HepG2 (cell line): ENCODE measurements at regions not wholly inside any gene's neighbourhood (a gene's known extent, or its start where the extent isn't known, plus 50 kb on each side); places are given as distances from the start of the nearest gene placed in this dataset.

Experiments used
- ATAC-seq: fragments of 200-7000 bp; cut with Tn5 transposase; 3 replicates; pipeline ENCODE4 v1.9.1; 2020; ENCODE audit warnings: mild to moderate bottlenecking, moderate library complexity
- BruUV-seq: library from RNA; stranded (reverse); fragments of 400-500 nt; replicated peaks from 2 replicates; lab custom pipeline; 2021; lab: Mats Ljungman, UMichigan
- CTCF ChIA-PET: fragments of 300-600 bp; formaldehyde crosslinking; extraction: SDS; loops from one replicate; lab custom pipeline; 2021; ENCODE audit warnings: low total read pairs, inconsistent platforms, low intra/inter-chr PET ratio; lab: Yijun Ruan, JAX
- POLR2A ChIA-PET: fragments of 350-600 bp; sonication (Branson Sonifier 250); formaldehyde crosslinking; loops from one replicate; lab custom pipeline; 2020; ENCODE audit warnings: antibody characterized with exemption, inconsistent platforms; lab: Yijun Ruan, JAX
- DNase-seq: peaks from one replicate; pipeline ENCODE4 v3.0.0-alpha.2; 2015; ENCODE audit warnings: low spot score
- FAIRE-seq: peaks from 3 replicates; lab custom pipeline; 2011; peaks lifted over from hg19 to GRCh38; lab: Jason Lieb, UNC
- H2AFZ ChIP-seq: one replicate; pipeline ENCODE4 v1.6.1; 2011; ENCODE audit warnings: low read length, inconsistent platforms
- H3K27ac ChIP-seq: fragments of 300-600 bp; 3 replicates; pipeline ENCODE4 v1.8.0; 2011; ENCODE audit warnings: mixed run types, mild to moderate bottlenecking, mixed read lengths, low read length, inconsistent platforms; ENCODE audit not compliant: insufficient read depth; ENCODE audit errors: extremely low read length
- H3K27me3 ChIP-seq, 2 experiments: fragments of 200-600 bp in 1 of 2; 2 replicates in 1 of 2; 3 replicates in 1 of 2; pipeline versions ENCODE4 v1.6.0 to v1.8.0; 2011; ENCODE audit warnings: low read length in 2 of 2, mild to moderate bottlenecking in 2 of 2, moderate library complexity in 2 of 2, inconsistent platforms in 1 of 2; ENCODE audit not compliant: insufficient read depth in 2 of 2, control insufficient read depth in 1 of 2
- H3K36me3 ChIP-seq, 2 experiments: fragments of 200-600 bp in 1 of 2; replicated peaks in 1 of 2; 2 replicates in 1 of 2; 3 replicates in 1 of 2; pipeline versions ENCODE4 v1.5.1 to v1.8.0; 2011; ENCODE audit warnings: low read length in 2 of 2, inconsistent platforms in 1 of 2; ENCODE audit not compliant: insufficient read depth in 2 of 2, control insufficient read depth in 1 of 2
- H3K4me1 ChIP-seq: 2 replicates; pipeline ENCODE4 v1.5.1; 2012; ENCODE audit warnings: low read length, inconsistent platforms; ENCODE audit not compliant: insufficient read depth
- H3K4me2 ChIP-seq: 2 replicates; pipeline ENCODE4 v1.6.0; 2011; ENCODE audit warnings: low read depth, low read length, inconsistent platforms
- H3K4me3 ChIP-seq, 3 experiments: fragments of 200-600 bp in 1 of 3; sonication (generic), shearing (Covaris generic) in 1 of 3; replicated peaks in 1 of 3; 2 replicates each; pipeline ENCODE4 v1.5.1; 2011 to 2016; ENCODE audit warnings: low read length in 3 of 3, inconsistent platforms in 2 of 3, low read depth in 2 of 3, mild to moderate bottlenecking in 2 of 3, control low read depth in 1 of 3, mixed read lengths in 1 of 3; ENCODE audit not compliant: insufficient read depth in 1 of 3
- H3K79me2 ChIP-seq: one replicate; pipeline ENCODE4 v1.6.1; 2011; ENCODE audit warnings: low read length, inconsistent platforms; ENCODE audit not compliant: insufficient read depth
- H3K9ac ChIP-seq: 2 replicates; pipeline ENCODE4 v1.6.0; 2011; ENCODE audit warnings: mild to moderate bottlenecking, low read depth, low read length, inconsistent platforms; ENCODE audit not compliant: insufficient read depth
- H3K9me3 ChIP-seq: 2 replicates; pipeline ENCODE4 v1.5.1; 2012; ENCODE audit warnings: mild to moderate bottlenecking, low read length
- H4K20me1 ChIP-seq: 2 replicates; pipeline ENCODE4 v1.6.0; 2011; ENCODE audit warnings: inconsistent platforms, mild to moderate bottlenecking, low read length, moderate library complexity; ENCODE audit not compliant: insufficient read depth
- FOSL2 ChIP-seq: sonication (generic); formaldehyde crosslinking; IDR thresholded peaks from 2 replicates; pipeline ENCODE4 v1.4.0; 2020; ENCODE audit warnings: missing genetic modification reagents
- NCOA1 ChIP-seq: sonication (generic); formaldehyde crosslinking; IDR thresholded peaks from 2 replicates; pipeline ENCODE4 v1.9.0; 2021; ENCODE audit warnings: missing genetic modification reagents
- SOX5 ChIP-seq: IDR thresholded peaks from 2 replicates; pipeline ENCODE4 v1.6.1; 2016; ENCODE audit warnings: borderline replicate concordance
- TARDBP ChIP-seq: sonication (generic); formaldehyde crosslinking; IDR thresholded peaks from 2 replicates; pipeline ENCODE4 v1.8.0; 2022; ENCODE audit warnings: mild to moderate bottlenecking, missing genetic modification reagents
- TBX3 ChIP-seq: fragments of 450-650 bp; IDR thresholded peaks from 2 replicates; pipeline ENCODE4 v1.6.1; 2017; ENCODE audit warnings: antibody characterized with exemption, mild to moderate bottlenecking, inconsistent platforms, borderline replicate concordance
- ZNF572 ChIP-seq: sonication (generic); formaldehyde crosslinking; IDR thresholded peaks from 2 replicates; pipeline ENCODE4 v1.5.1; 2020; ENCODE audit warnings: mild to moderate bottlenecking, missing genetic modification reagents
- ZNF652 ChIP-seq: IDR thresholded peaks from 2 replicates; pipeline ENCODE4 v1.6.1; 2016; ENCODE audit warnings: low read depth, borderline replicate concordance
- ZNF781 ChIP-seq: sonication (generic); formaldehyde crosslinking; IDR thresholded peaks from 2 replicates; pipeline ENCODE4 v1.5.1; 2020; ENCODE audit warnings: borderline replicate concordance, mild to moderate bottlenecking, missing genetic modification reagents; ENCODE audit errors: not compliant biosample characterization
- ZNF782 ChIP-seq: sonication (generic); formaldehyde crosslinking; IDR thresholded peaks from 2 replicates; pipeline ENCODE4 v1.4.0; 2020; ENCODE audit warnings: missing genetic modification reagents, mild to moderate bottlenecking, borderline replicate concordance
- ZNF878 ChIP-seq: sonication (generic); formaldehyde crosslinking; IDR thresholded peaks from 2 replicates; pipeline ENCODE4 v1.8.1; 2023; ENCODE audit warnings: mild to moderate bottlenecking, missing genetic modification reagents, moderate library complexity
- ZSCAN9 ChIP-seq: IDR thresholded peaks from 2 replicates; pipeline ENCODE4 v1.6.1; 2016; ENCODE audit warnings: borderline replicate concordance
- whole genome bisulfite sequencing: methylation state at CpG from one replicate; pipeline ENCODE4 v1.1.6; 2017; ENCODE audit warnings: low lambda C conversion rate; 5-methylcytosine and 5-hydroxymethylcytosine counted together
- in situ Hi-C: cut with HindIII; loops from 2 replicates; pipeline ENCODE4 v1.10.0; 2017; ENCODE audit warnings: low pct_unique_long_range_greater_than_20kb; ENCODE audit not compliant: extremely low pct_ligation_motif_present
- intact Hi-C: fragments of 100-400 bp; cut with micrococcal nuclease; formaldehyde crosslinking; loops from one replicate; pipeline ENCODE4 v1.10.0; 2022; ENCODE audit not compliant: unreplicated experiment
- TF ChIP-seq, protein P1 (sequence below): sonication (generic); formaldehyde crosslinking; IDR thresholded peaks from 2 replicates; pipeline ENCODE4 v1.4.0; 2020; ENCODE audit warnings: low read depth, mild to moderate bottlenecking, missing genetic modification reagents
- TF ChIP-seq, protein P2 (sequence below): sonication (generic); formaldehyde crosslinking; IDR thresholded peaks from 2 replicates; pipeline ENCODE4 v1.4.0; 2020; ENCODE audit warnings: low read depth, mild to moderate bottlenecking, missing genetic modification reagents

DNA sequence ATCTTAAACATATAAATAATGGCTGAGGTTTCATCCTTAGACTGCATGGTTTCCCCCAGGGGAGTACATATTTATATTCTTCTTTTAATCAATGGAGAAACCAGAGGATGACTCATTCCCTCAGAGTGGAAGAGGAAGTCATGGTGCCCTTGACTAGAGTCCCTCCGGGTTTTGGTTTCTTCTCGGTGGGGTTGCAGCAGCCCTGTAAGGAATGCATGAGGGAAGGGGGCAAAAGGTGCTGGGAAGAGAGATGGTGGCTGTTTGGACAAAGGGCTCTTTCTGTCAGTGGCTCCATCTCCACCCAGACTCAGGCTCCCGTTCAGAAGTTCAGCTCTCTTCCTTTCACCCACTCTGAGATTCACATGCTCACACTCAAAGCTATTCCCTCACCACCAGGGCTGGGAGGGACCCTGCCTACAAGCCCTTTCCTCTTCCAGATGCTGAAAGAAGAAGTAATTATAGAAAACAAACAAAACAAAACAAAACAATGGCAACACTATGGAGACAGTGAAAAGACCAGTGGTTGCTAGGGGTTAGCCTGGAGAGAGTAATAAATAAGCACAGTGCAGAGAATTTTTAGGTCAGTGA, 129.8 kb upstream of the IL12B start:
- H3K4me1 ChIP-seq, result peaks cover 18% of the 10 kb centered on the region
- CTCF ChIA-PET, result no interaction called here
- FAIRE-seq, result no peak

DNA sequence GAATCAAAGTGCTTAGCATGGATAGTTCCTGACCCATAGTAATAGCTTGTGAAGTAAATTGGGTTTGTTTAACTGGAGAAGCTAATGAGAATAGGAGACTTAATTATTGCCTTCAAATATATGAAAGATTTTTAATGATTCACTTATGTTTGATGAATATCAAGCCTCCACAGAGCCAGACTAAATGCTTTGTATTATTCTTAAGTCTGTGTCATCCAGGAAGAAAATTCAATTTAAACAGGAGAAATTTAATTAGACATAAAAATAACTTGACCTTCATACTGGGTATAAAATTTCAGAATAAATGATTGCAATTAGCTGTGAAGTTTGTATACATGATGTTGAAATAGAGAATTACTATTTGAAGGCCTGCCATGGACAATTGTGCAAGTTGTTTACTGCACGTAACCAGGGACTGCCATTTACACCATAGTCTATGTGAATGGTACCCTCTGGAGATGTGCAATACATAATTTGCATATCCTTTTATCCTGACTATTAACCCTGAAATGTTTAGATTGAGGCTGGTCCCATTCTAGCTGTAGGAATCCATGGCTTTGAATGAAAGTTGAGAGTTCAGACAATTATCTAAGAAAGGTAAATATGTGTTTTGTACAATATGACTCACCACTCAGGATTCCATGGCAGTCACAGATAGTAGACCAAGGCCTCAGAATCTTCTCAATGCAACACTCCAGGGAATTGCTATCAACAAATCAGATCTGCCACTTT, 133.5 kb upstream of the IL12B start:
- H3K4me2 ChIP-seq, result no peak overlapping the region
- in situ Hi-C loops, result no loop called here
- TF ChIP-seq ZSCAN9 (CRISPR knock-in tag), result no peak
- no peak for TF ChIP-seq ZNF782 (CRISPR knock-in tag)
- TF ChIP-seq, protein P1, sequence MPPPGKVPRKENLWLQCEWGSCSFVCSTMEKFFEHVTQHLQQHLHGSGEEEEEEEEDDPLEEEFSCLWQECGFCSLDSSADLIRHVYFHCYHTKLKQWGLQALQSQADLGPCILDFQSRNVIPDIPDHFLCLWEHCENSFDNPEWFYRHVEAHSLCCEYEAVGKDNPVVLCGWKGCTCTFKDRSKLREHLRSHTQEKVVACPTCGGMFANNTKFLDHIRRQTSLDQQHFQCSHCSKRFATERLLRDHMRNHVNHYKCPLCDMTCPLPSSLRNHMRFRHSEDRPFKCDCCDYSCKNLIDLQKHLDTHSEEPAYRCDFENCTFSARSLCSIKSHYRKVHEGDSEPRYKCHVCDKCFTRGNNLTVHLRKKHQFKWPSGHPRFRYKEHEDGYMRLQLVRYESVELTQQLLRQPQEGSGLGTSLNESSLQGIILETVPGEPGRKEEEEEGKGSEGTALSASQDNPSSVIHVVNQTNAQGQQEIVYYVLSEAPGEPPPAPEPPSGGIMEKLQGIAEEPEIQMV (CRISPR knock-in tag), result no peak
- peak; percentile 97 for TF ChIP-seq FOSL2 (CRISPR knock-in tag)
- no peak for TF ChIP-seq ZNF572
- TF ChIP-seq TARDBP (CRISPR knock-in tag), result peak; percentile 42; the same call in 1 of the 2 replicates
- TF ChIP-seq SOX5 (CRISPR knock-in tag), result peak; percentile 78
- TF ChIP-seq ZNF781 (CRISPR knock-in tag), result no peak
- TF ChIP-seq NCOA1 (CRISPR knock-in tag), result no peak
- TF ChIP-seq ZNF878, result no peak
- TF ChIP-seq TBX3, result no peak

More for the DNA sequence above, 129.8 kb upstream of the IL12B start:
- H3K27me3 ChIP-seq, result no peaks in the 10 kb centered on the region
- H3K36me3 ChIP-seq, result no peaks in the 10 kb centered on the region
- H3K4me3 ChIP-seq, result no peak overlapping the region
- H3K9me3 ChIP-seq, result no peaks in the 10 kb centered on the region
- no peaks in the 10 kb centered on the region for H3K79me2 ChIP-seq
- in situ Hi-C loops (no loop called here), intact Hi-C loops (no loop called here)
- DNase-seq, result no peak
- ATAC-seq, result no peak
- H4K20me1 ChIP-seq, result no peaks in the 10 kb centered on the region; the same call in 1 of the 2 replicates
- H3K4me2 ChIP-seq, result no peak overlapping the region
- POLR2A ChIA-PET, result no interaction called here
- BruUV-seq, result no TSS peak
- 2% methylated on average over 3 of the region's 3 CpGs for WGBS
- no peak overlapping the region for H2AFZ ChIP-seq
- H3K9ac ChIP-seq, result no peak overlapping the region
- H3K27ac ChIP-seq, result no peak overlapping the region
- TF ChIP-seq, protein P2, sequence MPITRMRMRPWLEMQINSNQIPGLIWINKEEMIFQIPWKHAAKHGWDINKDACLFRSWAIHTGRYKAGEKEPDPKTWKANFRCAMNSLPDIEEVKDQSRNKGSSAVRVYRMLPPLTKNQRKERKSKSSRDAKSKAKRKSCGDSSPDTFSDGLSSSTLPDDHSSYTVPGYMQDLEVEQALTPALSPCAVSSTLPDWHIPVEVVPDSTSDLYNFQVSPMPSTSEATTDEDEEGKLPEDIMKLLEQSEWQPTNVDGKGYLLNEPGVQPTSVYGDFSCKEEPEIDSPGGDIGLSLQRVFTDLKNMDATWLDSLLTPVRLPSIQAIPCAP (CRISPR knock-in tag), result no peak
- TF ChIP-seq ZNF652 (CRISPR knock-in tag), result no peak

More for the DNA sequence above, 133.5 kb upstream of the IL12B start:
- Histone ChIP-seq H3K27me3 (no peaks in the 10 kb centered on the region; a peak in 1 of 5 replicates), H3K79me2 (no peaks in the 10 kb centered on the region), H3K9ac (no peak overlapping the region), H3K27ac (no peak overlapping the region), H2AFZ (no peak overlapping the region), H3K36me3 (no peaks in the 10 kb centered on the region), H4K20me1 (no peaks in the 10 kb centered on the region; the same call in 1 of the 2 replicates), H3K4me1 (peaks cover 18% of the 10 kb centered on the region), H3K9me3 (no peaks in the 10 kb centered on the region), H3K4me3 (no peak overlapping the region)
- ChIA-PET CTCF (no interaction called here), POLR2A (no interaction called here)
- 0% methylated on average over 1 of the region's 1 CpG for WGBS
- DNase-seq (peak; percentile 89), ATAC-seq (peak; percentile 98), FAIRE-seq (peak; percentile 75)
- BruUV-seq, result no TSS peak
- intact Hi-C loops, result no loop called here
